ENCODE measurements at regions not wholly inside any gene's neighbourhood (a gene's known extent, or its start where the extent isn't known, plus 50 kb on each side); places are given as distances from the start of the nearest gene placed in this dataset.
A peak's percentile ranks its signal among the peaks of the same experiment; 100 is the strongest.

GRCh38 chr4:156710365-156711192 lies 261.0 kb downstream of the PDGFC start:
- intact Hi-C loops (cut with DNase I) = no loop called here
- ATAC-seq = no peak
- no peak for DNase-seq (ENCODE audit: low spot score)

- DNase-seq (ENCODE audit: low spot score) (no peak), ATAC-seq (no peak)
- intact Hi-C loops (cut with DNase I) = no loop called here
These were observed 266.3 kb downstream of the PDGFC start for GRCh38 chr4:156705311-156705710.

DNA sequence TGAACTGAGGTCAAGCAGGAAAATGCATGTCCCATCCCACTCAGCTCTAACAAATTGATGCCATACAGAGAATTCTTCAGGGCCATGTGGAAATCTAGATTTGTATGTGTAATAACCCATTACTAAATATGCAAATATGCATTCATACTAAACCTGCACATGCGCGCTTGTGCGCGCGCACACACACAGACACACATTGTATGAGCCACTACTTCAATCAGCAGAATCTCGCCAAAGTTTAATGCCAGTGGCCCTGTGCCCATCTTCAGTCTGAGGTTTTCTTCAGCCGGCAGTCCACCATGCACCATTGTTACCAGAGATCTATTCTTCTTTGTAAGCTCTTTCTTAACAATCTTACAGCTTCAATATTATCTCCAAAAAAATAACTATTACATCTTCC lies 276.4 kb downstream of the PDGFC start:
- ATAC-seq (no peak), DNase-seq (ENCODE audit: low spot score) (no peak)
- intact Hi-C loops (cut with DNase I) = no loop called here

DNA sequence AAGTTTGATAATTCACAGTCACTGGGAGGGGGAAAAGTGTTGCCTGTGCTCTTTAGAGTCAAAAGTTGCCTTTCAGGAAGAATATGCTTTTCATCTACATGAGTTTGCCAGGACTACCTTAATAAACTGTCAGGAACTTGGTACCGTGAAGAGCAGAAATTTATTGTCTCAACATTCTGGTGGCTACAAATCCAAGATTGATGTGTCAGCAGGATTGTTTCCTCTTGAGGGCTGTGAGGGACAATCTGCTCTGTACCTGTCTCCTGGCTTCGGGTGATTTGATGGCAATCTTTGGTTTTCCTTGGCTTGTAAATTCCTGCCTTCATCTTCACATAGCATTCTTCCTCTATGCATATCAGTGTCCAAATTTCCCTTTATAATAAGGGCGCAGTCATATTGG lies 277.2 kb downstream of the PDGFC start:
- ATAC-seq (no peak), DNase-seq (ENCODE audit: low spot score) (no peak)
- intact Hi-C loops (cut with DNase I) = no loop called here

GRCh38 chr4:156693557-156693956 lies 278.0 kb downstream of the PDGFC start:
- ATAC-seq (no peak), DNase-seq (ENCODE audit: low spot score) (no peak)
- intact Hi-C loops (cut with DNase I) = no loop called here

GRCh38 chr4:156692016-156692415 lies 279.6 kb downstream of the PDGFC start:
- intact Hi-C loops (cut with DNase I) = no loop called here
- no peak for DNase-seq (ENCODE audit: low spot score)
- ATAC-seq = no peak

GRCh38 chr4:156690572-156690971 lies 281.0 kb downstream of the PDGFC start:
- ATAC-seq (no peak), DNase-seq (ENCODE audit: low spot score) (no peak)
- intact Hi-C loops (cut with DNase I) = no loop called here

GRCh38 chr4:156686120-156686519 lies 285.5 kb downstream of the PDGFC start:
- ATAC-seq = no peak

DNA sequence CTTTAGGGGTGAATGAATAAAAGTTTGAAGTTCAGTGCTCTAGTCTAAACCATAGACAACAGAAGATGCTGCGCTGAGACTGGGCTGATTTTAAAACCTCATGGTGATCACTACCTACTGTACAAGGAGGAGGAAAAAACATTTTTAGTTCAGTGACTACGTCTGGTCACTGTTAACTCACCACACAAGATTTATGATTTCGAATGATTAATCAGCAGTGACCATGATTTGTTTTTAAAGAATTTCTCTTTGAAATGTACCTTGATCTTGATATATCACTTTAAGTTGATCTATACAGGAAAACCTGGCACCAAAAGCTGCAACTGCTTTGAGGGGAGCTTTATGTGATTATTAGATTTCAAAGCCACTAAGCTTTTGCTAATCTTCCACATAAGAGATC lies 286.3 kb downstream of the PDGFC start:
- no peak for DNase-seq (ENCODE audit: low spot score)
- no peak for ATAC-seq
- intact Hi-C loops (cut with DNase I) = no loop called here

More at GRCh38 chr4:156686120-156686519, 285.5 kb downstream of the PDGFC start:
- no peak for DNase-seq (ENCODE audit: low spot score)
- intact Hi-C loops (cut with DNase I) = no loop called here

- no peak for ATAC-seq
- no peak for DNase-seq (ENCODE audit: low spot score)
- intact Hi-C loops (cut with DNase I) = no loop called here
These were observed 293.9 kb downstream of the PDGFC start for GRCh38 chr4:156677656-156678055.

DNA sequence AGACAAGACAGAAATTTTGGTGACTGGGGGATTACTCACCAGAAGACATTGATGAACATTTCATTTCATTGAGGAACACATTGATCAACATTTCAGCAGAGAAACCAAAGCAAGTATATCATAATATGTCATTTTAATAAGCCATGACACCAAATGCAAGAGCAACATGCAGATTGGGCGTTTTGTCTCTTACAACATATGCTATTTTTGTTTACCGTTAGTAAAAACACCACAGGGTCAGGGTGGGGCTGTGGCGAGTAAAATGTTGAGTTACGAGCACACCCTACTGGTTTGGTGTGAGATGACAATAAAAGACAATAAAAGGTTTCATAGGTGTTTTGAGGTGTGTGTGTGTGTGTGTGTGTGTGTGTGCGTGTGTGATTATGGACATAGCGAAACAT lies 294.5 kb downstream of the PDGFC start:
- intact Hi-C loops (cut with DNase I) = no loop called here
- no peak for ATAC-seq
- no peak for DNase-seq (ENCODE audit: low spot score)

GRCh38 chr4:156676116-156676851 lies 295.3 kb downstream of the PDGFC start:
- no peak for ATAC-seq
- DNase-seq (ENCODE audit: low spot score) = no peak
- intact Hi-C loops (cut with DNase I) = no loop called here

GRCh38 chr4:156673483-156673882 lies 298.1 kb downstream of the PDGFC start:
- ATAC-seq (peak; percentile 26), DNase-seq (ENCODE audit: low spot score) (no peak)
- intact Hi-C loops (cut with DNase I) = no loop called here

DNA sequence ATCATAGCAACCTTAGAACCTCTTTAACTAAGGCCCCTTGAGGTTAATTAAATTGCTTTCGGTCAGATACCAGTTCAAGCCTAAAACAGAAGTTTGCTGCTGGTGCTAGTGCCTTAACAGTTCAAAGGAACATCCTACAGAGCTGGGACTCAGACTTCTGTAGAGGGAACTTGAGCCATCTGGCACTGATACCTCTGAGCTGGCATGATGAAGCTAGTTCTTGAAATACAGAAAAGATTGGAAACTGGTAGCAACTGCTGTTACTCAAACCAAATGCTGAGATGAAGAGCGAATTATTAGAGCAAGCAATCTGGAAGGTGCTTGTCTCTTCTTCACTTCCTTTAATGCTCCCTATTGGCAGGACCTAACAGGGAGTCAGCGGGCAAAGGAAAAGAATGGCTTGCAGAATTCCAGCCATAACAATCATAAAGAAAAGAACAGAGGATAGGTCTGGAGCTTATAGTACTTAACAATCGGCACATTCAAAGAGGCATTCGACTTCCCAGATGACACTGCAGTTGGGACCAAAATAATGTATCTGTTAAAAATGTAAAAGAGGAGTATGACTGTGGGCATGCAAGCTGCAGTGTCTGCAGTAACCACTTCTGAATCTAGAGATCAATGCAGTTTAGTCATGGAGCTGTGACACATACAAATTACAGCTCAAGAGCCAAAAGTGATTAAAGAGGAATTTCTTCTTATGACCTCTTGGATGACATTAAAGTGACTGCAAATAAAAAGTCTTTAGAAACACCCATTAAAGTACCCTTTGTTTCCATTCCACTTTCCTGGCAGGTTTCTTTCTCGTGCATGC lies 298.9 kb downstream of the PDGFC start:
- ATAC-seq = no peak
- DNase-seq (ENCODE audit: low spot score) = no peak
- intact Hi-C loops (cut with DNase I) = no loop called here

- ATAC-seq (no peak), DNase-seq (ENCODE audit: low spot score) (no peak)
- intact Hi-C loops (cut with DNase I) = no loop called here
These were observed 305.7 kb downstream of the PDGFC start for GRCh38 chr4:156665780-156666366.

GRCh38 chr4:156663663-156664062 lies 307.9 kb downstream of the PDGFC start:
- intact Hi-C loops (cut with DNase I) = no loop called here
- DNase-seq (ENCODE audit: low spot score) (no peak), ATAC-seq (no peak)

- ATAC-seq = no peak
- DNase-seq (ENCODE audit: low spot score) = no peak
- intact Hi-C loops (cut with DNase I) = no loop called here
These were observed 308.7 kb downstream of the PDGFC start for GRCh38 chr4:156662921-156663320.

GRCh38 chr4:156661555-156661954 lies 310.0 kb downstream of the PDGFC start:
- DNase-seq (ENCODE audit: low spot score) (no peak), ATAC-seq (no peak)
- intact Hi-C loops (cut with DNase I) = no loop called here

GRCh38 chr4:156660465-156660864 lies 311.1 kb downstream of the PDGFC start:
- DNase-seq (ENCODE audit: low spot score) (no peak), ATAC-seq (no peak)
- intact Hi-C loops (cut with DNase I) = no loop called here
